ENCODE measurements at regions not wholly inside any gene's neighbourhood (a gene's known extent, or its start where the extent isn't known, plus 50 kb on each side); places are given as distances from the start of the nearest gene placed in this dataset.

- TF ChIP-seq POLR2A (IDR thresholded peaks at IDR 0.05) (no peak), CTCF (IDR thresholded peaks at IDR 0.05) (no peak)
These were observed 572.9 kb upstream of the PTGER4 start for GRCh38 chr5:40106847-40107246.

Measured in heart left ventricle (tissue), 13 donors.